WI38 (cell line): ENCODE measurements at regions not wholly inside any gene's neighbourhood (a gene's known extent, or its start where the extent isn't known, plus 50 kb on each side); places are given as distances from the start of the nearest gene placed in this dataset.

Source experiments
- H3K4me3 ChIP-seq: 2 replicates; pipeline ENCODE4 v1.5.1; 2011; ENCODE audit warnings: low read depth, mild to moderate bottlenecking, control low read depth, low read length
- TF ChIP-seq, protein P1 (sequence below): IDR thresholded peaks from 2 replicates; pipeline ENCODE4 v1.5.1; 2012; ENCODE audit warnings: low read depth, mild to moderate bottlenecking, control low read depth, low read length

DNA sequence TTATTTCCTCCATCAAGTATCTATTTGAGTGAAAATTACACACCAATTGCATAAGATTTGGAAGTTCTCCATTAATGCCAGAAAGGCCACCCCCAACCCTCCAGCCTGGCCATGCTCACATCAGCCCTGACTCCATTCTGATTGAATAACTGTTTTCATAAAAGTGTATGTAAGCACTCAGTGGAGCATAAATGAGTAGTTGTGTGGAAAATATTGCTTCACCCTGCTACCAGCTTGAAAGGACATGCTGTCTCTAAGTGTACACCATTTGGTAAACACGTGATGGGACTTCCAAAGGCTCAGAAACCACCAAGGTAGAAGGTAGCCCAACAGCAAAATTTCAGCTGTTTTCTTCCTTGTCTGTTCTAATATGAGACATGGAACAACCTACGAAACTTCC, 393.8 kb downstream of the ZNF385D start:
- TF ChIP-seq, protein P1, sequence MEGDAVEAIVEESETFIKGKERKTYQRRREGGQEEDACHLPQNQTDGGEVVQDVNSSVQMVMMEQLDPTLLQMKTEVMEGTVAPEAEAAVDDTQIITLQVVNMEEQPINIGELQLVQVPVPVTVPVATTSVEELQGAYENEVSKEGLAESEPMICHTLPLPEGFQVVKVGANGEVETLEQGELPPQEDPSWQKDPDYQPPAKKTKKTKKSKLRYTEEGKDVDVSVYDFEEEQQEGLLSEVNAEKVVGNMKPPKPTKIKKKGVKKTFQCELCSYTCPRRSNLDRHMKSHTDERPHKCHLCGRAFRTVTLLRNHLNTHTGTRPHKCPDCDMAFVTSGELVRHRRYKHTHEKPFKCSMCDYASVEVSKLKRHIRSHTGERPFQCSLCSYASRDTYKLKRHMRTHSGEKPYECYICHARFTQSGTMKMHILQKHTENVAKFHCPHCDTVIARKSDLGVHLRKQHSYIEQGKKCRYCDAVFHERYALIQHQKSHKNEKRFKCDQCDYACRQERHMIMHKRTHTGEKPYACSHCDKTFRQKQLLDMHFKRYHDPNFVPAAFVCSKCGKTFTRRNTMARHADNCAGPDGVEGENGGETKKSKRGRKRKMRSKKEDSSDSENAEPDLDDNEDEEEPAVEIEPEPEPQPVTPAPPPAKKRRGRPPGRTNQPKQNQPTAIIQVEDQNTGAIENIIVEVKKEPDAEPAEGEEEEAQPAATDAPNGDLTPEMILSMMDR = no peak
- no peak overlapping the region for H3K4me3 ChIP-seq

DNA sequence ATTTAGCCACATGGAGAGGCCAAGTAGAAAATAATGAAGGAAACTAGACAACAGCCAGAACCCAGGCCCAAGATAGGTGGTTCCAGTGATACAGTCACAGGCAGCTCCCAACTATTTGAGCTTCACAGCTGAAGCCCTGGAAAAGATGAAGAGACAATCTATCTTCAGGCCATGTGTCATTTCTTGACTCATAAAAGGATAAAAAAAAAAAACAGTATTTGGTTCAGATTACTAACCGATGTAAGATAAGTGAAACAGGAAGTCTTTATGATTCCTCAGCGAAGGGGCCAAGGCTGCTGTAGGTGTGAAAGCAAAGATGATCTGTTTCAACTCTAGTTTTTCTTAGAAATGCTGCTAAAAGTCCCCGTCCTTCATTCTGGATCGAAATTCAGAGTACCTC, 394.6 kb downstream of the ZNF385D start:
- H3K4me3 ChIP-seq = no peak overlapping the region
- TF ChIP-seq, protein P1 = no peak

DNA sequence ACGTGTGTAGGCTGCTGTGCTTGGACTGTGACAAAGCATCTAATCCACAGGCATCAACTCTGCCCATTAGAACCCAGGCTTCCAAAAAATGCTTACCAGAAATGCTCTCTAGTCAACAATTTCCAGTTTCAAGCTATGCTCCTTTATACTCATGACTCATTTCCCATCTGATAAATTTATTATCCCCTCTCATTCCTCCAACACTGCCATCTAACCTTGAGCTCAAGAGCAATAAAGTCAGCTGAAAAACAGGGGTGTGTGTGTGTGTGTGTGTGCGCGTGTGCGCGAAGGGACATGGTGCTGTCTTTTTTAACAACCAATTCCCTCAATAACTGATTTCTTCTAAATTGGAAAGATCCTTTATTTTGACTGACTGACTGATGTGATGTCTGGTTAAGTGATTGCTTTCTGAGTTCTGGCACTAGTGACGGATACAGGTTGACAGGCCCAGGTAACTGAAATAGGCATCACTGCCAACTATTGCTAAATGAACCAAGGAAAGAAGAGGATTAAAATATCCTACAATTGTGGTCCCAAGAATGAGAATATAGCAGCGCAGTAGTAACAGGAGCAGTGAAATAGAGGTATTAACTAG, 405.5 kb downstream of the ZNF385D start:
- TF ChIP-seq, protein P1 = no peak
- H3K4me3 ChIP-seq = no peak overlapping the region

DNA sequence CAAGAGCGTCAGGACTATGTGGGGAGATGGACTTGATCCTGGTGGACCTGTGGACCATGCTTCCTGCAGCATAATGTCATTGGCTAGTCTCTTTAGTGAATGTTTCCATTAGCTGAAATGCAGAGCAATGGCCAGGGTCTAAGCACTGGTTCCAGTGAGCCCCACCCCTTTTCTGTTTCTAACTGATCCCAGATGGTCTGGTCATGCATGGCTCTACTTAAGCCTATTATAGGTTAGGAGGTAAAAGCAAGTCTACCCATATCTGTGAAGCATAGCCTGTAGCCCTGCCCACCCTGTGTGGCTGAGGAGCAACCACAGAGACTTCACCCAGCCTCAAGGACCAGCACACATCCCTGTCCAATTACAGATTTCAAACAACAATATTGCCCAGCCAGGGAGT, 419.2 kb downstream of the ZNF385D start:
- H3K4me3 ChIP-seq = no peak overlapping the region
- TF ChIP-seq, protein P1 = no peak

DNA sequence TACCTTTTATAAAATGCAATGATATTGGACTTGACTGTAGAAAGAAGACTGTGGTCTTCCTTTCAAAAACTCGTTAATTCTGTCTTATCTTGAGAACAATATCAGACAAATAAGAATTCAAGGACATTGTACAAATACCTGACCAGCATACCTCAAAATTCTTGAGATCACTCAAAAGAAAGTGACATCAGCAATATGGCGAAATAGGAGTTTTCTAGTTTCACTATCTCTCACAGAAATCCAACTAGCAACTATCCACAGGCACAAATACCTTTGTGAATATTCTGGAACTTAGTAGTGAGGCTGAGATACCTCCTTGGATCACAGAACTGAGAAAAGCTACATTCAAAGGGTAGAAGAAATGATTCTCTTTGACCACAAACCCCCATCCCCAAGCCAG, 419.7 kb downstream of the ZNF385D start:
- no peak overlapping the region for H3K4me3 ChIP-seq

DNA sequence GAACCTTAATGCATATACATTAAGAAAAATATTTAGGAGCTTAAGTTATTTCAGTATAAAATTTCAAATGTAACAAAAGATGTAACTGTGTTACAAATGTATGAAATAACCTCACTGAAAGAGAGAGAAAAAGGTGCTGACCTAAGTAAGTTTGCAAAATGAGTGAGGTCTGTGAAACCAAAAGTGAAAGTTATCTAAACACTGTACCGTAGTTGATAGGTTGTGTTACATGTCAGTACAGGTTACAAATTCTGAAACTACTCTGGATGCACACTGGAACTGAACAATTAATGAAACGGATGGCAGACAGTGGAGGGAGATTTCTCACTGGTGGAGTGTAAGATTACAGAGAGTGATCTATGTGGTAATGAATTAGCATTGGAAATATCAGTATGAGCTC, 420.7 kb downstream of the ZNF385D start:
- no peak overlapping the region for H3K4me3 ChIP-seq
- TF ChIP-seq, protein P1 = no peak

More for the DNA sequence above, 419.7 kb downstream of the ZNF385D start:
- TF ChIP-seq, protein P1 = no peak

DNA sequence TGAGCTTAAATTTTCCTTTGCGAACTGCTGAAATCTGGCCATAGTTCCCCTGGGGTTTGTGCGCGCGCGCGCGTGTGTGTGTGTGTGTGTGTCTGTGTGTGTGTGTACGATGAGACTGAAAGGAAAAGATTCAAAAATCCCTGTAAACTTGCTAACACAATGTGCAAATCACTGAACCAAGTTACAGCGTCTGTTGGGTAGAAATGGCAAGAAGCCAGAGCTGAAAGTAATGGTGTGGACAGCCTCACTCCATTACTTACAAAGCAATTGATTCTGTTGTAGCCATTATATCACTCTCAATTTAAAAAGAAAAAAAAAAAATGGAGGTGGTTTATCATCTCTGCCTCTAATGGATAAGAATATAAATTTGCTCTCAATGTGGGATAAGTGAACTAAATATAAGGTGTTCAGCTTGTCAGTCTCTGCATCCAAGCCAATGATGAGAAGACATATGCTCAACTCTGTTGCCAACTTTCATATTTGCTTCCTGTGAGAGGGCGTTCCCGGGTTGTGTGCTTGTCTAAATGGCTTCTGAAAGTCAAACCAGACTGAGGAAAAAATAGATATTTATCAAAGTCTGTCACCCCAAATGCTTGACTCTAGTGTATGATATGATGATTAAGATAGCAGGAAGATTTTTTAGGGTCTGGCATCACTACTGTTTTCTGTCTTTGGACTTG, 422.2 kb downstream of the ZNF385D start:
- TF ChIP-seq, protein P1 = no peak
- H3K4me3 ChIP-seq = no peak overlapping the region
